GM12874 (cell line): ENCODE measurements at regions not wholly inside any gene's neighbourhood (a gene's known extent, or its start where the extent isn't known, plus 50 kb on each side); places are given as distances from the start of the nearest gene placed in this dataset.
A peak's percentile ranks its signal among the peaks of the same experiment; 100 is the strongest.

Experiments
- CTCF ChIP-seq: IDR thresholded peaks from 2 replicates; pipeline ENCODE4 v1.5.1; 2011; ENCODE audit warnings: low read depth, mild to moderate bottlenecking, control low read depth, low read length, moderate library complexity; ENCODE audit not compliant: insufficient read depth

- peak; percentile 28; the same call in 1 of the 2 replicates for TF ChIP-seq CTCF
Measured at GRCh38 chr10:90138844-90139243, 437.5 kb downstream of the KIF20B start.

DNA sequence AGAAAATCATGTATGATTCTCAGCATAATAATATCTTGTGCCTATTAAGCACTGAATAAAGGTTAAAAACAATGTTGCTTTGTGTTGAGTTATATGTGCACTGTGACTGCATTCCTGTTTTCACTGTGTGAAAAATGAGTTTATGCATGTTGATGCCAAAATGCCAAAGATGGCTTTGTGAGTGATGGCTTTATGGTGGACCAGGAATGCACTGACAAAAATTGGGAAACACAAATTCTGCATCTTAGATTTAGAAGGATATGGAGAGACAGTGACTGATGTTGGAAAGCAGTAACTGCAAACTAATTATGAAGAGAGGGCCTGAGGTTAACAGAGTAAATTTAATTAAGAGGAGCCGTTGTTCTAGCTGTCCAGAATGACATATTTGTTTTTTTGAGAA lies 440.4 kb downstream of the KIF20B start:
- TF ChIP-seq CTCF: no peak

GRCh38 chr10:90143937-90144336 lies 442.5 kb downstream of the KIF20B start:
- no peak for TF ChIP-seq CTCF

DNA sequence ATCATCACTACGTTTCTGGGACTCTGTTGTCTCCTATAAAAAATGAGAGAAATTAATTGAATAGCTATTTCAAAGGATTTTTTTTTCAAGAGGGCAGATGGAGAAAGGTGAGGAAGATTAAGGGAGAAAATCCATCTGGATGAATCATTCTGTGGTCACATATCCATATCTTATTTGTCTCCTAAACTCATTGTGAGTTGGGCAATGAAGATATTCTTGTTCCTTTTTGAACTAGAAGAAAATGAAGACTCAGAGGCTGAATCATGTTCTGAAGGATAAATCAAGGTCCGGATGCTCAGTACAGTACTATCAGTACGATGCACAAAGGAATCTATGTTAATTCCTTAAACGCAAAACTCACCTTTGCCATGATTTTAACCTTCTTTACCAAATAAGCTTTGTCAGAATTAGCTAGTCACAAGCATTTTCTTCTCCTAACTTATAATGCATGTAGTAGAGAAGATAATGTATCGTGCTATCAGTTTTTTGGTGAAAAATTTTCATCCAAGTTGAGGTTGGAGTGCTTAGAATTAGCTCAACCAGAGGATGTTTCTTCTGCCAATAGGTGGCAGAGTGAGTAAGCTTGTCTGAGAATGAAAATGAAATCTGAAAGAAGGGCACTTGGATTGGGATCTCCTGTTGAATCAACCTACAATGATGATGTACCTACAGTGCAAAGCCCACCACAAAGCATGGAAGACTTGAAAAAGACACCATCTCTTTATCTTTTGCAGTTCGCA lies 446.9 kb downstream of the KIF20B start:
- peak; percentile 29; the same call in 1 of the 2 replicates for TF ChIP-seq CTCF

DNA sequence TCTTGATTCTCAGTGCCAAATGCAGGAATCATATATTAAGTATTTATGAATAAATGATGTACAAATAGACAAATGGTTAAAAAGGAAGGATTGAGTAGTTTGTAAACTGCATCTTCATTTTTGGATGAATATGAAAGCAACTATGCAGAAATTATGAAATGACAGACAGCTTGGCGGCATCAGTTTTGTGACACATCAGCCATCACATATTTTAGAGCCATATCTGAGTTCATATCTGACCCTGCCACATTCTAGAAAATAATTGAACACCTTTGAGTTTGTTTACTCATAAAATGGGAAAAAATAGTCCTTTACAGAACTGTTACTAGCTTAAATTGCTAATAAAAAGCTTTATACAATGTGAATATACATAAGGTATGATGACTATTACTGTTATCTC lies 448.2 kb downstream of the KIF20B start:
- TF ChIP-seq CTCF: no peak

DNA sequence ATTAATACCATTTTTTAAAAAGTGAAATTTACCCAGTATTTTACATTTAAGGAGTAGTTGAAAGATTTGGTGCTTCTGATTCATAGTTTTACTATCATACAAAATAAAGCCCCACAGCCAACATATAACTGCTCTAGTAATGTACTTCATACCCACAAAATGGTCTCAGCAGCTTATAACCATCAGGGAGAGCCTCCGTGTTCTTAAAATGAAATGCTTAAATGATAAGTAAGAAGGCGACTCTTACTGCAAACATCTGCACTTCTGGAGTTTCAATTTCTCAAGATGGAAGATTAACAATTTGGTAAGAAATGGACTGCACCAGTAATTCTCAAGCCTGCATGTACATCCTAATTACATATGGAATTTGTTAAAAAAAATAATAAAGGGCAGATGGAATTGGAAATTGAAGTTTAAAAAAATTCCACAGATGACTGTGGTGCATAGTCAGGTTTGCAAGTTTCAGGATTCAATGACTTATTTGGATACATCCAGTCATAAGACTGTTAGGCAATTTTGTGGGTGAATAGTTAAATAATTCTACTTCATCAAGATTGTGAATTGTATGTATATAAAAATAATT lies 461.0 kb downstream of the KIF20B start:
- TF ChIP-seq CTCF: no peak

GRCh38 chr10:90167174-90168064 lies 466.0 kb downstream of the KIF20B start:
- TF ChIP-seq CTCF: no peak
